Endothelial cell of hepatic sinusoid (primary cell): ENCODE measurements at regions not wholly inside any gene's neighbourhood (a gene's known extent, or its start where the extent isn't known, plus 50 kb on each side); places are given as distances from the start of the nearest gene placed in this dataset.

ENCODE experiments used
- in situ Hi-C: cut with HindIII; loops from 2 replicates; pipeline ENCODE4 v1.10.0; 2017; ENCODE audit warnings: low sequenced_read_pairs

DNA sequence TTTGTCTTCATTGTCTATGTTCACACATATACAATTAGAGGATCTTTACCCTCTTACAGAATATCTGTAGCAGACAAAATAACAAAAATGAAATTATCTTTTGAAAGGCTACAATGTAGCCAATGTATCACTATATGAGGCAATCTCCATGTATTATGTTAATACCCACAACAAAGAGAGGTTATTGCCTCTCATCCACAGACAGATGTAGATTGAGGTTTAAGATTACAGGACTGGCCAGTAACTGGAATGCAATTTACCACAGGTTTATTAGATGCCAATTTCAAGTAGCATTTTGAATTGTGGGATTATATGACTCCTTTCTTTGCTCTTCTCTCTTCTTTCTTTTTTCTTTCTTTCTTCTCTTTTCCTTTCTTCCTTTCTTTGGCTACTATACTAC lies 242.6 kb downstream of the ANKRD50 start:
- in situ Hi-C loops = no loop called here

GRCh38 chr4:124478470-124478869 lies 234.1 kb downstream of the ANKRD50 start:
- in situ Hi-C loops = no loop called here

GRCh38 chr4:124480061-124480460 lies 232.5 kb downstream of the ANKRD50 start:
- in situ Hi-C loops = no loop called here

- in situ Hi-C loops = no loop called here
Measured at GRCh38 chr4:124481123-124481522, 231.4 kb downstream of the ANKRD50 start.

- in situ Hi-C loops = no loop called here
Measured at GRCh38 chr4:124483048-124483906, 229.3 kb downstream of the ANKRD50 start.

- in situ Hi-C loops = no loop called here
Measured at GRCh38 chr4:124484008-124484407, 228.5 kb downstream of the ANKRD50 start.

DNA sequence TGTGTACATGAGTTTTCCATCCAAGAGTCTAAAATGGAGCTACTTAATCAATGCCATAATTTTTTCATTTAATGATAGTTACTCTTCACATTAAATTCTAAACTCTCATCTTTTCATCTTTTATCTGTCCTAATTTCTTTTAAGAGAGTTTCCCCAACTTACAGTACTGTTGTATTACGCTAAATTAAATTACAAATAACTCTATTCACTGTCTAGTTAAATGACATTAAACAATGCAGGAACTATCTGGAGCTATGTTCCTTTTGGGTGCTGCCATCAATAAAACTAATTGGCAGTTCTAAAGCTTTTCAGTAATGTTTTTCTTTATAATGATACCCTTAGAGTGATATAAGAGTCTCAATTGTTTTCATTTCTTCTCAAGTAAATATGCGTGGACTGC lies 227.6 kb downstream of the ANKRD50 start:
- in situ Hi-C loops = no loop called here

- in situ Hi-C loops = no loop called here
Measured at GRCh38 chr4:124486423-124486822, 226.1 kb downstream of the ANKRD50 start.

DNA sequence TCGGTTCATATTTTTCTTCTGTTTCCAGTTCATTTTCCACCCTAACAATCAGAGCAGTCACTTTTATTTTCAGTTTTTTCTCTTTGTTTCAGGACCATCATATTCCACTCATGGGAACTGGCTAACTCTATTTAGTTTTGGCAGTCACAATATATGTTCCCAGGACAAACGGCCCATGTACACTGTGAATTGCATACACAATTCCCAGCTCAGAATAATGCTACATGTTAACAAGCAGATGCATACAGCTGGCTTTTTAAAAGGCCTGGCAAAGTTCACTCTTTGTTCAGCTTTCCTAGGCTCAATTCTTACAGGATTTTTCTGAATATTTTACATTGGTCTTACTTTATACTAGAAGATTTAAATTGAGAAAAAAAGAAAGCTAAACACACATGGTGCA lies 224.9 kb downstream of the ANKRD50 start:
- in situ Hi-C loops = no loop called here

GRCh38 chr4:124491361-124492145 lies 221.0 kb downstream of the ANKRD50 start:
- in situ Hi-C loops = no loop called here

GRCh38 chr4:124499261-124499660 lies 213.3 kb downstream of the ANKRD50 start:
- in situ Hi-C loops = no loop called here

GRCh38 chr4:124501576-124501975 lies 211.0 kb downstream of the ANKRD50 start:
- in situ Hi-C loops = no loop called here

GRCh38 chr4:124504431-124504830 lies 208.1 kb downstream of the ANKRD50 start:
- in situ Hi-C loops = no loop called here

DNA sequence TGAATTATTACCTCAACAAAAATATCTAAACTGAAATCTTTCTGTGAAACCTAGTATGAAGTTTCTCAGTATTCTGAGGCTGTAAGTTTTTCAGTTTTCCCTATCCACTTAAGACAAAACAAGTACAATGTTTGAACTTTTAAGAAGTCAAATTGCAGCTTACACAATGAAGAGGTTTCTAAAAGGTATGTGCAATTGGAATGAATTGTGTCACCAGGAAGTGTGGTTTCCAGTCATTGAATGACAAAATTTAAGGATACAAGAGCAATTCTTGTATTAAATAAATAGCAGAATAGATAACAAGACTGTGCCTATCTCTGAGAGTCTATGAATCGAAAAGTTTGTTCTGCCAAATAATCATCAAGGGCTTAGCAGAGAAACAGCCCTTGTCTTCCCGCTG lies 207.3 kb downstream of the ANKRD50 start:
- in situ Hi-C loops = no loop called here

DNA sequence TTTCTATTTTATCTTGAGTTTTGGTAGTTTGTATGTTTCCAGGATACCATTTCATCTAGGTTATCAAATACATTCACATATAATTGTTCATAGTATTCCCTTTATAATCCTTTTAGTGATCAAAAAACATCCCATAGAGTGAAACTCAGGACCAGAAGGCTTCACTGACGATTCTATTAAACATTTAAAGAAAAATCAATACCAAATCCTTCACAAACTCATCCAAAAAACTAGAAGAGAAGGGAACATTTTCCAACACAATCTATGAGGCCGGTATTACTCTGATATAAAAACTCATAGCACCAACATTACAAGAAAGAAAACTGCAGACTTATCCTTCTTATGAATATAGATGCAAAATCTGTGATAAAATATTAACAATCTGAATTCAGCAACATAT lies 203.4 kb downstream of the ANKRD50 start:
- in situ Hi-C loops = no loop called here

- in situ Hi-C loops = no loop called here
Measured at GRCh38 chr4:124514588-124514987, 197.9 kb downstream of the ANKRD50 start.

- in situ Hi-C loops = no loop called here
Measured at GRCh38 chr4:124515591-124515990, 196.9 kb downstream of the ANKRD50 start.

GRCh38 chr4:124519196-124519595 lies 193.3 kb downstream of the ANKRD50 start:
- in situ Hi-C loops = no loop called here

- in situ Hi-C loops = no loop called here
Measured at GRCh38 chr4:124523816-124524215, 188.7 kb downstream of the ANKRD50 start.

DNA sequence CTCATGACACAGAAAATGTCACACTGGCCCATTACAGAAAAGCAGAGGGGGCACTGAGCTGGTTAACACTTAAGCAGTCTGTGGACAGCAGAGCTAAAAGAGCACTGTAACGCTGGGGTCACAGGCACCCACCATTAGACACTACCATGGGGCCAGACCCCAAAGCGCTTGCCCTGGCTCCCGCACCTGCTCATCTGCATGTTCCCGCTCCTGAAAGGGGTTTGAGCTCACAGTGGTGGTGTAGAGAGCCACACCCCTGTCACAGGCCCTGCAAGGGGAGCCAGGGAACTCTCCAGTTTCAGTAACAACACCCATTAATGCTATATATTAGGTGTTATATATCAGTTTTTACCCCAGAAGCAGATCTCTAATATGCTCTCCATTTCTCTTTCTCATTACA lies 187.0 kb downstream of the ANKRD50 start:
- in situ Hi-C loops = no loop called here

DNA sequence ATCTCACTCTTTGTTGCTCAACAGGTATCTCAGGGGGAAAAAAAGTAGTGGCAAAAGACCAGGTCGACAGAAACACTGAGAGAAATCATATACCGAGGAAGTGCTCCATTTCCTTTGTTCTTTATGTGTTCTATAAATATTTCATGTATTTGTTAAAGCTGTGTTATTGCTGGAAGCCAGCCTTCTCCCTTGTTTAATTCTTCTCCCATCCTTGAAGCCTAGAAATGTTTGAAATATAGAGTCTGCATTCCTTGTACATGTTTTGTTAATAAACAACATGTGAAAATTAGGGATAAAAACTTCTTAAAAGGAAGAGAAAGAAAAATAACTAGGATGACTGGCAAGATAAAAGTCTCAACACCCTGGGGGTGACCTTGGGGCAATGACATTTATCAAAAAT lies 186.2 kb downstream of the ANKRD50 start:
- in situ Hi-C loops = no loop called here

- in situ Hi-C loops = no loop called here
Measured at GRCh38 chr4:124526769-124527168, 185.8 kb downstream of the ANKRD50 start.
